ENCODE measurements at regions not wholly inside any gene's neighbourhood (a gene's known extent, or its start where the extent isn't known, plus 50 kb on each side); places are given as distances from the start of the nearest gene placed in this dataset.

DNA sequence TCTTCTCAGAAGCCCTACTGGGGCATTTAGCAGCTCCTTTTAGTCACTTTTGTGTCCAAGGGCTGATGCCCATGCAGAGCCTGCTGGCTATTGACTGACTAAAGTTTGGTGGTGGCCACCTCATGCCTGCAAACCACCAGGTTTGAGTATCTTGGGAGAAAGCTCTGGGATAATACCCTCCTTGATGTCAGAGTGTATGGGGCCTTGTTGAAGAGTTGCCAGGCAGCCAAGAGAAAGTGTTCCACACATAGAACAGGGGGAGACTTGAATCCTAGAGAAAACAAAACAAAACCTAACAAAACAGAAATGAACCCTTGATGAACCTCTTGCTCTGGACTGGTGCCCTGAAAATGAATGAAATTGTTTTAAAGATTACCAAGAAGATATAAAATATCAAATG, 1024.6 kb downstream of the SORCS1 start:
- TF ChIP-seq, protein P1, sequence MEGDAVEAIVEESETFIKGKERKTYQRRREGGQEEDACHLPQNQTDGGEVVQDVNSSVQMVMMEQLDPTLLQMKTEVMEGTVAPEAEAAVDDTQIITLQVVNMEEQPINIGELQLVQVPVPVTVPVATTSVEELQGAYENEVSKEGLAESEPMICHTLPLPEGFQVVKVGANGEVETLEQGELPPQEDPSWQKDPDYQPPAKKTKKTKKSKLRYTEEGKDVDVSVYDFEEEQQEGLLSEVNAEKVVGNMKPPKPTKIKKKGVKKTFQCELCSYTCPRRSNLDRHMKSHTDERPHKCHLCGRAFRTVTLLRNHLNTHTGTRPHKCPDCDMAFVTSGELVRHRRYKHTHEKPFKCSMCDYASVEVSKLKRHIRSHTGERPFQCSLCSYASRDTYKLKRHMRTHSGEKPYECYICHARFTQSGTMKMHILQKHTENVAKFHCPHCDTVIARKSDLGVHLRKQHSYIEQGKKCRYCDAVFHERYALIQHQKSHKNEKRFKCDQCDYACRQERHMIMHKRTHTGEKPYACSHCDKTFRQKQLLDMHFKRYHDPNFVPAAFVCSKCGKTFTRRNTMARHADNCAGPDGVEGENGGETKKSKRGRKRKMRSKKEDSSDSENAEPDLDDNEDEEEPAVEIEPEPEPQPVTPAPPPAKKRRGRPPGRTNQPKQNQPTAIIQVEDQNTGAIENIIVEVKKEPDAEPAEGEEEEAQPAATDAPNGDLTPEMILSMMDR (IDR thresholded peaks at IDR 0.05) = no peak
- TF ChIP-seq SIN3A (IDR thresholded peaks at IDR 0.05; ENCODE audit: borderline replicate concordance, insufficient read depth, low read depth, low read length) (no peak), TCF7L2 (IDR thresholded peaks at IDR 0.05; ENCODE audit: low read depth, low read length) (no peak), POLR2AphosphoS5 (IDR thresholded peaks at IDR 0.05; ENCODE audit: low read depth, low read length) (no peak)

Data from Panc1 (cell line).